ENCODE measurements at regions not wholly inside any gene's neighbourhood (a gene's known extent, or its start where the extent isn't known, plus 50 kb on each side); places are given as distances from the start of the nearest gene placed in this dataset.
"Not testable (repeated sequence)": the region's sequence is repeated elsewhere in the genome, so short reads cannot be mapped to it uniquely, and the experiment has no call there.

- peaks cover 18% of the 10 kb centered on the region for H3K4me1 ChIP-seq (ENCODE audit: control insufficient read depth, insufficient read depth, low read length)
- no peak overlapping the region for H3K4me3 ChIP-seq (ENCODE audit: low read depth, low read length)
- H3K27me3 ChIP-seq (ENCODE audit: control insufficient read depth, insufficient read depth, low read length) = no peaks in the 10 kb centered on the region
- H3K9me3 ChIP-seq (ENCODE audit: control insufficient read depth, insufficient read depth, low read length) = no peaks in the 10 kb centered on the region
- no peak overlapping the region for H3K27ac ChIP-seq (ENCODE audit: low read depth, low read length)
- no peak overlapping the region for H3K9ac ChIP-seq (ENCODE audit: low read depth, low read length)
- no peaks in the 10 kb centered on the region for H3K36me3 ChIP-seq (ENCODE audit: control insufficient read depth, insufficient read depth, low read length)
Measured at GRCh38 chr13:64482373-64482772, 2747.8 kb downstream of the PCDH9 start.

GRCh38 chr13:64480672-64481071 lies 2749.5 kb downstream of the PCDH9 start:
- Histone ChIP-seq H3K27me3 (ENCODE audit: control insufficient read depth, insufficient read depth, low read length) (no peaks in the 10 kb centered on the region), H3K4me1 (ENCODE audit: control insufficient read depth, insufficient read depth, low read length) (peaks cover 18% of the 10 kb centered on the region), H3K9ac (ENCODE audit: low read depth, low read length) (no peak overlapping the region), H3K4me3 (ENCODE audit: low read depth, low read length) (no peak overlapping the region), H3K36me3 (ENCODE audit: control insufficient read depth, insufficient read depth, low read length) (no peaks in the 10 kb centered on the region), H3K27ac (ENCODE audit: low read depth, low read length) (no peak overlapping the region), H3K9me3 (ENCODE audit: control insufficient read depth, insufficient read depth, low read length) (0 out of 2 replicates have a peak, but pooled peaks cover 3% of the 10 kb centered on the region)

- no peak overlapping the region for H3K27ac ChIP-seq (ENCODE audit: low read depth, low read length)
- no peak overlapping the region for H3K4me3 ChIP-seq (ENCODE audit: low read depth, low read length)
- no peaks in the 10 kb centered on the region for H3K36me3 ChIP-seq (ENCODE audit: control insufficient read depth, insufficient read depth, low read length)
- peaks cover 18% of the 10 kb centered on the region for H3K4me1 ChIP-seq (ENCODE audit: control insufficient read depth, insufficient read depth, low read length)
- no peak overlapping the region for H3K9ac ChIP-seq (ENCODE audit: low read depth, low read length)
- H3K27me3 ChIP-seq (ENCODE audit: control insufficient read depth, insufficient read depth, low read length) = no peaks in the 10 kb centered on the region
- 0 out of 2 replicates have a peak, but pooled peaks cover 3% of the 10 kb centered on the region for H3K9me3 ChIP-seq (ENCODE audit: control insufficient read depth, insufficient read depth, low read length)
Measured at GRCh38 chr13:64480211-64480610, 2749.9 kb downstream of the PCDH9 start.

GRCh38 chr13:64477146-64477545 lies 2753.0 kb downstream of the PCDH9 start:
- H3K4me1 ChIP-seq (ENCODE audit: control insufficient read depth, insufficient read depth, low read length) = peaks cover 28% of the 10 kb centered on the region
- no peak overlapping the region for H3K9ac ChIP-seq (ENCODE audit: low read depth, low read length)
- H3K36me3 ChIP-seq (ENCODE audit: control insufficient read depth, insufficient read depth, low read length) = no peaks in the 10 kb centered on the region
- H3K9me3 ChIP-seq (ENCODE audit: control insufficient read depth, insufficient read depth, low read length) = 0 out of 2 replicates have a peak, but pooled peaks cover 3% of the 10 kb centered on the region
- no peak overlapping the region for H3K4me3 ChIP-seq (ENCODE audit: low read depth, low read length)
- no peak overlapping the region for H3K27ac ChIP-seq (ENCODE audit: low read depth, low read length)
- no peaks in the 10 kb centered on the region for H3K27me3 ChIP-seq (ENCODE audit: control insufficient read depth, insufficient read depth, low read length)

GRCh38 chr13:64476041-64476568 lies 2754.0 kb downstream of the PCDH9 start:
- peaks cover 33% of the 10 kb centered on the region for H3K4me1 ChIP-seq (ENCODE audit: control insufficient read depth, insufficient read depth, low read length)
- not testable (repeated sequence) for H3K9me3 ChIP-seq (ENCODE audit: control insufficient read depth, insufficient read depth, low read length); H3K9ac ChIP-seq (ENCODE audit: low read depth, low read length); H3K27me3 ChIP-seq (ENCODE audit: control insufficient read depth, insufficient read depth, low read length); H3K27ac ChIP-seq (ENCODE audit: low read depth, low read length); H3K4me3 ChIP-seq (ENCODE audit: low read depth, low read length); H3K36me3 ChIP-seq (ENCODE audit: control insufficient read depth, insufficient read depth, low read length)

GRCh38 chr13:64471916-64472315 lies 2758.2 kb downstream of the PCDH9 start:
- H3K27ac ChIP-seq (ENCODE audit: low read depth, low read length) = peak overlapping the region; percentile 44
- no peaks in the 10 kb centered on the region for H3K27me3 ChIP-seq (ENCODE audit: control insufficient read depth, insufficient read depth, low read length)
- peak overlapping the region; percentile 16; the same call in 1 of the 2 replicates for H3K4me3 ChIP-seq (ENCODE audit: low read depth, low read length)
- peaks cover 40% of the 10 kb centered on the region for H3K4me1 ChIP-seq (ENCODE audit: control insufficient read depth, insufficient read depth, low read length)
- H3K9me3 ChIP-seq (ENCODE audit: control insufficient read depth, insufficient read depth, low read length) = 0 out of 2 replicates have a peak, but pooled peaks cover 3% of the 10 kb centered on the region
- H3K36me3 ChIP-seq (ENCODE audit: control insufficient read depth, insufficient read depth, low read length) = no peaks in the 10 kb centered on the region
- no peak overlapping the region for H3K9ac ChIP-seq (ENCODE audit: low read depth, low read length)

- Histone ChIP-seq H3K9me3 (ENCODE audit: control insufficient read depth, insufficient read depth, low read length) (no peaks in the 10 kb centered on the region), H3K9ac (ENCODE audit: low read depth, low read length) (no peak overlapping the region), H3K27me3 (ENCODE audit: control insufficient read depth, insufficient read depth, low read length) (no peaks in the 10 kb centered on the region), H3K4me3 (ENCODE audit: low read depth, low read length) (no peak overlapping the region), H3K4me1 (ENCODE audit: control insufficient read depth, insufficient read depth, low read length) (peaks cover 40% of the 10 kb centered on the region), H3K36me3 (ENCODE audit: control insufficient read depth, insufficient read depth, low read length) (no peaks in the 10 kb centered on the region), H3K27ac (ENCODE audit: low read depth, low read length) (no peak overlapping the region)
Measured at GRCh38 chr13:64470751-64471150, 2759.4 kb downstream of the PCDH9 start.

GRCh38 chr13:64459778-64460177 lies 2770.4 kb downstream of the PCDH9 start:
- no peaks in the 10 kb centered on the region for H3K36me3 ChIP-seq (ENCODE audit: control insufficient read depth, insufficient read depth, low read length)
- H3K27me3 ChIP-seq (ENCODE audit: control insufficient read depth, insufficient read depth, low read length) = no peaks in the 10 kb centered on the region
- H3K4me3 ChIP-seq (ENCODE audit: low read depth, low read length) = no peak overlapping the region
- no peak overlapping the region for H3K27ac ChIP-seq (ENCODE audit: low read depth, low read length)
- peaks cover 11% of the 10 kb centered on the region; the same call in 1 of the 2 replicates for H3K4me1 ChIP-seq (ENCODE audit: control insufficient read depth, insufficient read depth, low read length)
- H3K9ac ChIP-seq (ENCODE audit: low read depth, low read length) = no peak overlapping the region
- no peaks in the 10 kb centered on the region; the same call in 1 of the 2 replicates for H3K9me3 ChIP-seq (ENCODE audit: control insufficient read depth, insufficient read depth, low read length)

- Histone ChIP-seq H3K4me3 (ENCODE audit: low read depth, low read length) (no peak overlapping the region), H3K4me1 (ENCODE audit: control insufficient read depth, insufficient read depth, low read length) (peaks cover 11% of the 10 kb centered on the region; the same call in 1 of the 2 replicates), H3K9me3 (ENCODE audit: control insufficient read depth, insufficient read depth, low read length) (no peaks in the 10 kb centered on the region; the same call in 1 of the 2 replicates), H3K36me3 (ENCODE audit: control insufficient read depth, insufficient read depth, low read length) (no peaks in the 10 kb centered on the region), H3K9ac (ENCODE audit: low read depth, low read length) (no peak overlapping the region), H3K27ac (ENCODE audit: low read depth, low read length) (no peak overlapping the region), H3K27me3 (ENCODE audit: control insufficient read depth, insufficient read depth, low read length) (no peaks in the 10 kb centered on the region)
Measured at GRCh38 chr13:64457976-64458375, 2772.2 kb downstream of the PCDH9 start.

- H3K4me1 ChIP-seq (ENCODE audit: control insufficient read depth, insufficient read depth, low read length) = peaks cover 11% of the 10 kb centered on the region; the same call in 1 of the 2 replicates
- no peaks in the 10 kb centered on the region for H3K36me3 ChIP-seq (ENCODE audit: control insufficient read depth, insufficient read depth, low read length)
- no peak overlapping the region for H3K9ac ChIP-seq (ENCODE audit: low read depth, low read length)
- H3K4me3 ChIP-seq (ENCODE audit: low read depth, low read length) = no peak overlapping the region
- H3K9me3 ChIP-seq (ENCODE audit: control insufficient read depth, insufficient read depth, low read length) = no peaks in the 10 kb centered on the region
- H3K27me3 ChIP-seq (ENCODE audit: control insufficient read depth, insufficient read depth, low read length) = no peaks in the 10 kb centered on the region
- H3K27ac ChIP-seq (ENCODE audit: low read depth, low read length) = no peak overlapping the region
Measured at GRCh38 chr13:64455124-64455523, 2775.0 kb downstream of the PCDH9 start.

- H3K27me3 ChIP-seq (ENCODE audit: control insufficient read depth, insufficient read depth, low read length) = no peaks in the 10 kb centered on the region
- peaks cover 11% of the 10 kb centered on the region; the same call in 1 of the 2 replicates for H3K4me1 ChIP-seq (ENCODE audit: control insufficient read depth, insufficient read depth, low read length)
- no peaks in the 10 kb centered on the region for H3K9me3 ChIP-seq (ENCODE audit: control insufficient read depth, insufficient read depth, low read length)
- H3K4me3 ChIP-seq (ENCODE audit: low read depth, low read length) = no peak overlapping the region
- no peak overlapping the region for H3K9ac ChIP-seq (ENCODE audit: low read depth, low read length)
- H3K36me3 ChIP-seq (ENCODE audit: control insufficient read depth, insufficient read depth, low read length) = no peaks in the 10 kb centered on the region
- H3K27ac ChIP-seq (ENCODE audit: low read depth, low read length) = no peak overlapping the region
Measured at GRCh38 chr13:64453831-64454230, 2776.3 kb downstream of the PCDH9 start.
